ENCODE measurements at regions not wholly inside any gene's neighbourhood (a gene's known extent, or its start where the extent isn't known, plus 50 kb on each side); places are given as distances from the start of the nearest gene placed in this dataset.
"Not testable (repeated sequence)": the region's sequence is repeated elsewhere in the genome, so short reads cannot be mapped to it uniquely, and the experiment has no call there.

GRCh38 chr5:108521841-108522506, 140.1 kb upstream of the FBXL17 start:
- no peaks in the 10 kb centered on the region for H3K27me3 Mint-ChIP-seq
- no peak overlapping the region for H3K4me3 Mint-ChIP-seq
- intact Hi-C loops (cut with micrococcal nuclease), result loop anchor here (5.0 kb wide), 1 partner anchor 955 kb away; no protein-coding TSS in a partner anchor
- peaks cover 8% of the 10 kb centered on the region for H3K4me1 Mint-ChIP-seq (ENCODE audit: low read depth)
- H3K36me3 Mint-ChIP-seq (ENCODE audit: low read depth), result no peaks in the 10 kb centered on the region
- peaks cover 11% of the 10 kb centered on the region for H3K9me3 Mint-ChIP-seq
- H3K27ac Mint-ChIP-seq, result no peak overlapping the region

GRCh38 chr5:108521011-108521700, 139.3 kb upstream of the FBXL17 start:
- intact Hi-C loops (cut with micrococcal nuclease), result loop anchor here (5.0 kb wide), 1 partner anchor 956 kb away; no protein-coding TSS in a partner anchor
- H3K9me3 Mint-ChIP-seq, result peaks cover 3% of the 10 kb centered on the region
- no peaks in the 10 kb centered on the region for H3K36me3 Mint-ChIP-seq (ENCODE audit: low read depth)
- H3K4me3 Mint-ChIP-seq, result no peak overlapping the region
- H3K27ac Mint-ChIP-seq, result no peak overlapping the region
- no peaks in the 10 kb centered on the region for H3K27me3 Mint-ChIP-seq
- H3K4me1 Mint-ChIP-seq (ENCODE audit: low read depth), result peaks cover 8% of the 10 kb centered on the region

- Mint-ChIP-seq H3K4me1 (ENCODE audit: low read depth) (no peaks in the 10 kb centered on the region), H3K27ac (no peak overlapping the region), H3K4me3 (no peak overlapping the region), H3K27me3 (no peaks in the 10 kb centered on the region), H3K36me3 (ENCODE audit: low read depth) (no peaks in the 10 kb centered on the region), H3K9me3 (no peaks in the 10 kb centered on the region)
- intact Hi-C loops (cut with micrococcal nuclease), result no loop called here
Observed at GRCh38 chr5:108516785-108517184, 134.9 kb upstream of the FBXL17 start.

GRCh38 chr5:108515517-108516105, 133.7 kb upstream of the FBXL17 start:
- intact Hi-C loops (cut with micrococcal nuclease), result no loop called here
- no peaks in the 10 kb centered on the region for H3K27me3 Mint-ChIP-seq
- no peak overlapping the region for H3K4me3 Mint-ChIP-seq
- no peaks in the 10 kb centered on the region for H3K9me3 Mint-ChIP-seq
- no peak overlapping the region for H3K27ac Mint-ChIP-seq
- H3K4me1 Mint-ChIP-seq (ENCODE audit: low read depth), result no peaks in the 10 kb centered on the region
- no peaks in the 10 kb centered on the region for H3K36me3 Mint-ChIP-seq (ENCODE audit: low read depth)

GRCh38 chr5:108508979-108509378, 127.1 kb upstream of the FBXL17 start:
- H3K36me3 Mint-ChIP-seq (ENCODE audit: low read depth), result no peaks in the 10 kb centered on the region
- H3K27me3 Mint-ChIP-seq, result no peaks in the 10 kb centered on the region
- intact Hi-C loops (cut with micrococcal nuclease), result no loop called here
- H3K4me3 Mint-ChIP-seq, result no peak overlapping the region
- no peaks in the 10 kb centered on the region for H3K4me1 Mint-ChIP-seq (ENCODE audit: low read depth)
- H3K9me3 Mint-ChIP-seq, result no peaks in the 10 kb centered on the region
- no peak overlapping the region for H3K27ac Mint-ChIP-seq

GRCh38 chr5:108507631-108508030, 125.7 kb upstream of the FBXL17 start:
- Mint-ChIP-seq H3K27me3 (no peaks in the 10 kb centered on the region), H3K27ac (no peak overlapping the region), H3K4me3 (no peak overlapping the region), H3K4me1 (ENCODE audit: low read depth) (no peaks in the 10 kb centered on the region), H3K9me3 (no peaks in the 10 kb centered on the region), H3K36me3 (ENCODE audit: low read depth) (no peaks in the 10 kb centered on the region)
- intact Hi-C loops (cut with micrococcal nuclease), result no loop called here

GRCh38 chr5:108505608-108506007, 123.7 kb upstream of the FBXL17 start:
- no peaks in the 10 kb centered on the region for H3K27me3 Mint-ChIP-seq
- H3K4me3 Mint-ChIP-seq, result no peak overlapping the region
- no peaks in the 10 kb centered on the region for H3K36me3 Mint-ChIP-seq (ENCODE audit: low read depth)

GRCh38 chr5:108504974-108505373, 123.1 kb upstream of the FBXL17 start:
- Mint-ChIP-seq H3K27me3 (no peaks in the 10 kb centered on the region), H3K9me3 (peaks cover 9% of the 10 kb centered on the region), H3K4me3 (no peak overlapping the region), H3K27ac (no peak overlapping the region), H3K36me3 (ENCODE audit: low read depth) (no peaks in the 10 kb centered on the region), H3K4me1 (ENCODE audit: low read depth) (no peaks in the 10 kb centered on the region)
- intact Hi-C loops (cut with micrococcal nuclease), result no loop called here

More at GRCh38 chr5:108505608-108506007, 123.7 kb upstream of the FBXL17 start:
- H3K4me1 Mint-ChIP-seq (ENCODE audit: low read depth), result no peaks in the 10 kb centered on the region
- H3K27ac Mint-ChIP-seq, result no peak overlapping the region
- H3K9me3 Mint-ChIP-seq, result peaks cover 9% of the 10 kb centered on the region
- intact Hi-C loops (cut with micrococcal nuclease), result no loop called here

GRCh38 chr5:108503986-108504385, 122.1 kb upstream of the FBXL17 start:
- H3K9me3 Mint-ChIP-seq, result peaks cover 16% of the 10 kb centered on the region
- H3K4me3 Mint-ChIP-seq, result no peak overlapping the region
- H3K36me3 Mint-ChIP-seq (ENCODE audit: low read depth), result no peaks in the 10 kb centered on the region

GRCh38 chr5:108495615-108496014, 113.7 kb upstream of the FBXL17 start:
- H3K27me3 Mint-ChIP-seq, result not testable (repeated sequence)

More at GRCh38 chr5:108503986-108504385, 122.1 kb upstream of the FBXL17 start:
- H3K27ac Mint-ChIP-seq, result no peak overlapping the region
- no peaks in the 10 kb centered on the region for H3K4me1 Mint-ChIP-seq (ENCODE audit: low read depth)
- no peaks in the 10 kb centered on the region for H3K27me3 Mint-ChIP-seq
- intact Hi-C loops (cut with micrococcal nuclease), result no loop called here

GRCh38 chr5:108487951-108488350, 106.1 kb upstream of the FBXL17 start:
- H3K27ac Mint-ChIP-seq, result no peak overlapping the region
- H3K27me3 Mint-ChIP-seq, result no peaks in the 10 kb centered on the region
- intact Hi-C loops (cut with micrococcal nuclease), result no loop called here
- H3K9me3 Mint-ChIP-seq, result peaks cover 18% of the 10 kb centered on the region
- no peaks in the 10 kb centered on the region for H3K4me1 Mint-ChIP-seq (ENCODE audit: low read depth)
- no peak overlapping the region for H3K4me3 Mint-ChIP-seq
- no peaks in the 10 kb centered on the region for H3K36me3 Mint-ChIP-seq (ENCODE audit: low read depth)

More at GRCh38 chr5:108495615-108496014, 113.7 kb upstream of the FBXL17 start:
- H3K4me3 Mint-ChIP-seq; H3K27ac Mint-ChIP-seq; intact Hi-C loops (cut with micrococcal nuclease); H3K4me1 Mint-ChIP-seq (ENCODE audit: low read depth); H3K36me3 Mint-ChIP-seq (ENCODE audit: low read depth): not testable (repeated sequence)
- H3K9me3 Mint-ChIP-seq, result peaks cover 17% of the 10 kb centered on the region

GRCh38 chr5:108484035-108484434, 102.1 kb upstream of the FBXL17 start:
- H3K4me3 Mint-ChIP-seq, result no peak overlapping the region
- no peaks in the 10 kb centered on the region for H3K9me3 Mint-ChIP-seq
- no peaks in the 10 kb centered on the region for H3K36me3 Mint-ChIP-seq (ENCODE audit: low read depth)
- no peak overlapping the region for H3K27ac Mint-ChIP-seq
- H3K4me1 Mint-ChIP-seq (ENCODE audit: low read depth), result no peaks in the 10 kb centered on the region
- H3K27me3 Mint-ChIP-seq, result no peaks in the 10 kb centered on the region
- intact Hi-C loops (cut with micrococcal nuclease), result no loop called here

- no peaks in the 10 kb centered on the region for H3K4me1 Mint-ChIP-seq (ENCODE audit: low read depth)
- no peaks in the 10 kb centered on the region for H3K9me3 Mint-ChIP-seq
- intact Hi-C loops (cut with micrococcal nuclease), result no loop called here
- H3K27ac Mint-ChIP-seq, result no peak overlapping the region
- H3K36me3 Mint-ChIP-seq (ENCODE audit: low read depth), result no peaks in the 10 kb centered on the region
- H3K27me3 Mint-ChIP-seq, result no peaks in the 10 kb centered on the region
- H3K4me3 Mint-ChIP-seq, result no peak overlapping the region
Observed at GRCh38 chr5:108481355-108481931, 99.5 kb upstream of the FBXL17 start.

- H3K9me3 Mint-ChIP-seq, result peaks cover 20% of the 10 kb centered on the region
- H3K4me1 Mint-ChIP-seq (ENCODE audit: low read depth), result no peaks in the 10 kb centered on the region
- no peaks in the 10 kb centered on the region for H3K36me3 Mint-ChIP-seq (ENCODE audit: low read depth)
- H3K27ac Mint-ChIP-seq, result no peak overlapping the region
- intact Hi-C loops (cut with micrococcal nuclease), result no loop called here
- no peak overlapping the region for H3K4me3 Mint-ChIP-seq
- no peaks in the 10 kb centered on the region for H3K27me3 Mint-ChIP-seq
Observed at GRCh38 chr5:108472237-108472636, 90.3 kb upstream of the FBXL17 start.
